A549 (cell line): ENCODE measurements at regions not wholly inside any gene's neighbourhood (a gene's known extent, or its start where the extent isn't known, plus 50 kb on each side); places are given as distances from the start of the nearest gene placed in this dataset.

Source experiments
- CEBPB ChIP-seq, 2 experiments: fragments of >200 bp in 1 of 2; sonication (Bioruptor Twin) in 1 of 2; formaldehyde crosslinking in 1 of 2; IDR thresholded peaks; 2 replicates each; pipeline ENCODE4 v1.6.1; 2012 to 2016
- EP300 ChIP-seq, 2 experiments: fragments of >200 bp; sonication (Bioruptor Twin); formaldehyde crosslinking; IDR thresholded peaks; 2 replicates in 1 of 2; 3 replicates in 1 of 2; pipeline ENCODE4 v1.6.1; 2016 to 2017
- GATA3 ChIP-seq: IDR thresholded peaks from 2 replicates; pipeline ENCODE4 v1.6.1; 2012; ENCODE audit warnings: borderline replicate concordance
- JUN ChIP-seq, 2 experiments: fragments of >200 bp; sonication (Bioruptor Twin); formaldehyde crosslinking; IDR thresholded peaks; 2 replicates in 1 of 2; 3 replicates in 1 of 2; pipeline ENCODE4 v1.6.1; 2016 to 2017
- MYC ChIP-seq: IDR thresholded peaks from 2 replicates; pipeline ENCODE4 v1.6.1; 2012; ENCODE audit warnings: mild to moderate bottlenecking, inconsistent platforms, low read length, improper control_type of control experiment, borderline replicate concordance
- NPAS2 ChIP-seq: fragments of 250-450 bp; sonication (Bioruptor Pico); IDR thresholded peaks from 2 replicates; pipeline ENCODE4 v1.8.0; 2022; ENCODE audit warnings: mild to moderate bottlenecking, moderate library complexity, borderline replicate concordance
- POLR2A ChIP-seq: IDR thresholded peaks from 2 replicates; pipeline ENCODE4 v1.6.1; 2012; ENCODE audit warnings: mild to moderate bottlenecking, low read length
- POLR2AphosphoS2 ChIP-seq: conservative IDR thresholded peaks from 2 replicates; pipeline ENCODE4 v1.6.1; 2012; ENCODE audit warnings: low read length, improper control_type of control experiment, inconsistent platforms
- RCOR1 ChIP-seq: fragments of 150-350 bp; IDR thresholded peaks from 2 replicates; pipeline ENCODE4 v1.6.1; 2014; ENCODE audit warnings: antibody characterized with exemption, low read length, low read depth
- SMC3 ChIP-seq: fragments of >200 bp; sonication (Bioruptor Twin); formaldehyde crosslinking; IDR thresholded peaks from 3 replicates; pipeline ENCODE4 v1.6.1; 2018; ENCODE audit warnings: inconsistent platforms
- TP53 ChIP-seq: fragments of 250-450 bp; sonication (Bioruptor Pico); IDR thresholded peaks from 2 replicates; pipeline ENCODE4 v1.5.0; 2021; ENCODE audit warnings: mild to moderate bottlenecking, moderate library complexity
- TF ChIP-seq, protein P1 (sequence below): fragments of >200 bp; sonication (Bioruptor Twin); formaldehyde crosslinking; IDR thresholded peaks from 3 replicates; pipeline ENCODE4 v1.5.1; 2016
- TF ChIP-seq, protein P2 (sequence below): fragments of 250-450 bp; sonication (Bioruptor Pico); IDR thresholded peaks from 2 replicates; pipeline ENCODE4 v1.5.0; 2021; ENCODE audit warnings: mild to moderate bottlenecking, moderate library complexity, borderline replicate concordance

DNA sequence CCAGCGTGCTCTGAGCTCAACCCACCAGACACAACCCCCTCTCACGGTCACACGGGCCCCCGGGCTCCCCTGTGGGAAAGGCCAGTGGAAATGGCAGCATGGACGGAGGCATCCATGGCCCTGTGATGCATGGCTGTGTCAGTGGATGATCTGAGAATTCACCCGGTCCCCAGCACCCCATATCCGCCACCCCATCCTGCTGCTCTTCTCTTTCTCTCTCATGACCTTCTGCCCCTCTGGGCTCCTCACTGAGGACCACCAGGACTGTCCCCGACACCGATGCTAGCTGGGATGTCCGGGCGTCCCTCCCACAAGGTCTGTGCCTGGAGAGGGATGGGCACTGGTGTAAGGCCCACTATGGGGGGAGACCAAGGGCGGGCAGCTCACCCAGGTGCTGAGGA, 282.2 kb downstream of the ADGRD1 start:
- TF ChIP-seq NPAS2 (CRISPR knock-in tag) (no peak), TP53 (no peak), POLR2A (no peak), RCOR1 (no peak), CEBPB (IDR thresholded peaks at IDR 0.05) (no peak), SMC3 (no peak), EP300 (IDR thresholded peaks at IDR 0.05) (no peak), MYC (no peak), GATA3 (no peak), JUN (IDR thresholded peaks at IDR 0.05) (no peak), POLR2AphosphoS2 (no peak)
- TF ChIP-seq, protein P1, sequence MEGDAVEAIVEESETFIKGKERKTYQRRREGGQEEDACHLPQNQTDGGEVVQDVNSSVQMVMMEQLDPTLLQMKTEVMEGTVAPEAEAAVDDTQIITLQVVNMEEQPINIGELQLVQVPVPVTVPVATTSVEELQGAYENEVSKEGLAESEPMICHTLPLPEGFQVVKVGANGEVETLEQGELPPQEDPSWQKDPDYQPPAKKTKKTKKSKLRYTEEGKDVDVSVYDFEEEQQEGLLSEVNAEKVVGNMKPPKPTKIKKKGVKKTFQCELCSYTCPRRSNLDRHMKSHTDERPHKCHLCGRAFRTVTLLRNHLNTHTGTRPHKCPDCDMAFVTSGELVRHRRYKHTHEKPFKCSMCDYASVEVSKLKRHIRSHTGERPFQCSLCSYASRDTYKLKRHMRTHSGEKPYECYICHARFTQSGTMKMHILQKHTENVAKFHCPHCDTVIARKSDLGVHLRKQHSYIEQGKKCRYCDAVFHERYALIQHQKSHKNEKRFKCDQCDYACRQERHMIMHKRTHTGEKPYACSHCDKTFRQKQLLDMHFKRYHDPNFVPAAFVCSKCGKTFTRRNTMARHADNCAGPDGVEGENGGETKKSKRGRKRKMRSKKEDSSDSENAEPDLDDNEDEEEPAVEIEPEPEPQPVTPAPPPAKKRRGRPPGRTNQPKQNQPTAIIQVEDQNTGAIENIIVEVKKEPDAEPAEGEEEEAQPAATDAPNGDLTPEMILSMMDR: no peak
- TF ChIP-seq, protein P2, sequence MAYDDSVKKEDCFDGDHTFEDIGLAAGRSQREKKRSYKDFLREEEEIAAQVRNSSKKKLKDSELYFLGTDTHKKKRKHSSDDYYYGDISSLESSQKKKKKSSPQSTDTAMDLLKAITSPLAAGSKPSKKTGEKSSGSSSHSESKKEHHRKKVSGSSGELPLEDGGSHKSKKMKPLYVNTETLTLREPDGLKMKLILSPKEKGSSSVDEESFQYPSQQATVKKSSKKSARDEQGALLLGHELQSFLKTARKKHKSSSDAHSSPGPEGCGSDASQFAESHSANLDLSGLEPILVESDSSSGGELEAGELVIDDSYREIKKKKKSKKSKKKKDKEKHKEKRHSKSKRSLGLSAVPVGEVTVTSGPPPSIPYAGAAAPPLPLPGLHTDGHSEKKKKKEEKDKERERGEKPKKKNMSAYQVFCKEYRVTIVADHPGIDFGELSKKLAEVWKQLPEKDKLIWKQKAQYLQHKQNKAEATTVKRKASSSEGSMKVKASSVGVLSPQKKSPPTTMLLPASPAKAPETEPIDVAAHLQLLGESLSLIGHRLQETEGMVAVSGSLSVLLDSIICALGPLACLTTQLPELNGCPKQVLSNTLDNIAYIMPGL (CRISPR knock-in tag): no peak
